GM10266 (cell line): ENCODE measurements at regions not wholly inside any gene's neighbourhood (a gene's known extent, or its start where the extent isn't known, plus 50 kb on each side); places are given as distances from the start of the nearest gene placed in this dataset.

Experiments used
- DNase-seq: peaks from one replicate; pipeline ENCODE4 v3.0.0; 2012; ENCODE audit errors: extremely low spot score
- CTCF ChIP-seq: IDR thresholded peaks from 2 replicates; pipeline ENCODE4 v1.5.1; 2012; ENCODE audit warnings: mild to moderate bottlenecking, low read depth; ENCODE audit not compliant: control insufficient read depth, insufficient read depth; ENCODE audit errors: missing control alignments

GRCh38 chr13:34250151-34250670 is 432.3 kb downstream of the RFC3 start:
- TF ChIP-seq CTCF = no peak
- no peak for DNase-seq

DNA sequence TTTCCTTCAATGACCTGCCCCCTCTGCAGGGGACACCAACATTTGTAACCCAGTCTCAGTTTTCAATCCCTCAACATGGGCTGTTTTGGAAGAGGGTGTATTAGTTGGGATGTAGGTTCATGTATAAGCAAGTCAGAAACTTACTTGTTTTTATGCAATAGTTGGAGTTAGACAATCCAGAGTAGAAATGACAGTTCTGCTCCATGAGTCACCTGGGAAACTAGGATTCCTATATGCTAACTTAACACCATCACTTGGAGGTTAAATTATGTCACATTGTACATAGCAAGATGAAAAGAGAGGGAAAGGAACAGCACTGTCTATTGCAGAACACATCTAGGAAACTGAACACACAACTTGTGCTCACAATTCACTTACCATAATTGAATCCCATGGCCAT is 436.4 kb downstream of the RFC3 start:
- DNase-seq = no peak
- TF ChIP-seq CTCF = no peak

DNA sequence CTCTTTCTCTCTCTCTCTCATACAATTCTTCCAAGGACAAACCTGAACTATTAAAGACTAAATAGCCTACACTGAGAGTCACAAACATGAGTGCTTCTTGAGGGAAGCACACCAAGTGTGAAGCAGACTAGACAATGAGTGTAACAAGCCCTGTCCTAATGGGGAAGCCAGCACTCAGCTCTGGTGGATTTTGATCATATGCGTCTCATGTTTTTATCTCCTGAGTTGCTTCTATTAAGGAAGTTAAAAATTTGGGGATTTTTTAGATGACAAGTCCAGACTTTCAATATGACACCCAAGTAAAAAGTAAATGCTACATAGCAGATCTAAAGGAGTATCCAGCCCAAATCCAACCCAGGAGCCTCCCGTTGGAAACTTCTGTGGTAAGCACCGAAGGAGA is 437.8 kb downstream of the RFC3 start:
- DNase-seq = no peak
- no peak for TF ChIP-seq CTCF

DNA sequence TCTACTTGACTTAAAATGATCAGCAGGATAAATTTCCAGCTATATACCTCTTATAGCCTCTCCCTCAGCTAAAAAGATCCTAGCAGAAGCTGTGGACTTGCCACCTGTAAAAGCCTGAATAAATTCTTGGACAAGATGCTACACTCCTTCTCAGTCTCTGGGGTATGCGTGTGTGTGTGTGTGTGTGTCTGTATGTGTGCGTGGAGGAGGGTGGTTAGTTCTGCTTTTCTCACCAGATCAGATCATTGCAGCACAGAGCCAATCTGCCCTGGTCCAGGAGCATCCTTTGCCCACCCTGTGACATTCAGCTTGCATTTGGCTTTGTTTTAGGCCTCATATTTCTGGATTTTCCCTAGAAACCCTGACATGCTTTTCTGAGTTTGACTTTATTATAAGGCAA is 438.3 kb downstream of the RFC3 start:
- TF ChIP-seq CTCF = no peak
- no peak for DNase-seq

- TF ChIP-seq CTCF = no peak
- no peak for DNase-seq
Observed at GRCh38 chr13:34257966-34258365, 440.0 kb downstream of the RFC3 start.

- no peak for TF ChIP-seq CTCF
- no peak for DNase-seq
Observed at GRCh38 chr13:34258646-34259386, 440.9 kb downstream of the RFC3 start.

GRCh38 chr13:34263681-34264080 is 445.7 kb downstream of the RFC3 start:
- DNase-seq = no peak
- no peak for TF ChIP-seq CTCF
